K562 (cell line): ENCODE measurements at regions not wholly inside any gene's neighbourhood (a gene's known extent, or its start where the extent isn't known, plus 50 kb on each side); places are given as distances from the start of the nearest gene placed in this dataset.

Experiments
- FOXK1 ChIP-seq: sonication (generic); formaldehyde crosslinking; IDR thresholded peaks from 2 replicates; pipeline ENCODE4 v1.8.0; 2022; ENCODE audit warnings: missing genetic modification reagents, mild to moderate bottlenecking, borderline replicate concordance
- SIN3A ChIP-seq, 2 experiments: fragments of 150-350 bp in 1 of 2; IDR thresholded peaks; 2 replicates each; pipeline ENCODE4 v1.6.1; 2011 to 2016; ENCODE audit warnings: borderline replicate concordance in 2 of 2, low read depth in 2 of 2, low read length in 2 of 2, mild to moderate bottlenecking in 2 of 2, moderate library complexity in 2 of 2; ENCODE audit not compliant: control insufficient read depth in 1 of 2
- ZZZ3 ChIP-seq: fragments of 450-650 bp; IDR thresholded peaks from 2 replicates; pipeline ENCODE4 v1.6.1; 2016; ENCODE audit warnings: antibody characterized with exemption, mild to moderate bottlenecking, moderate library complexity
- TF ChIP-seq, protein P1 (sequence below), 3 experiments: IDR thresholded peaks in 2 of 3; conservative IDR thresholded peaks in 1 of 3; 2 replicates each; pipeline ENCODE4 v1.5.1; 2011 to 2012; ENCODE audit warnings: low read length in 3 of 3, mild to moderate bottlenecking in 3 of 3, control low read depth in 2 of 3, improper control_type of control experiment in 1 of 3, inconsistent platforms in 1 of 3, low read depth in 1 of 3, mixed read lengths in 1 of 3, moderate library complexity in 1 of 3; ENCODE audit not compliant: insufficient read depth in 2 of 3
- TF ChIP-seq, protein P2 (sequence below), 3 experiments: fragments of 200-800 bp in 1 of 3; sonication (Bioruptor generic) in 1 of 3; sonication (generic) in 1 of 3; formaldehyde crosslinking in 1 of 3; IDR thresholded peaks; 2 replicates each; pipeline versions ENCODE4 v1.6.1 to v1.8.0; 2016 to 2022; ENCODE audit warnings: mild to moderate bottlenecking in 2 of 3, missing compliant biosample characterization in 2 of 3, missing genetic modification characterization in 2 of 3, missing genetic modification reagents in 1 of 3
- TF ChIP-seq, protein P3 (sequence below): sonication (generic); formaldehyde crosslinking; IDR thresholded peaks from 2 replicates; pipeline ENCODE4 v1.9.0; 2022; ENCODE audit warnings: mild to moderate bottlenecking, missing genetic modification reagents

DNA sequence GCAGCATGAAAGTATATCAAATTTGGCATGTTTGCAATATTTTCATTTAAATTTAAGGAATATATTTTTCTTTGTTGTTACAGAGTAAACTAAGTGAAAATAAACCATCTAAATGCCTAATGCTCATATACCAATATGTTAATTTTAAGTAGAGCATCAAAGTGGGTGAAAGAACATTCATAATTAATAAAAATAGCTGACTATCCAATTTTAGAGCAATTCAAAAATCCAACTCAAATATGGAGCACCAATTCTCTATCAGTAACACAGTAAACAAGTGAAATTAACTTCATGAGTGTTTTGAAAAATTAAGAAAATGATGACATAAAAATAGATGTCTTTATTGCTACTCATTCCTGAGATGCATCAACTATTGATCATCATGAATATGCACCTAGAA, 893.0 kb downstream of the DSC3 start:
- TF ChIP-seq, protein P1, sequence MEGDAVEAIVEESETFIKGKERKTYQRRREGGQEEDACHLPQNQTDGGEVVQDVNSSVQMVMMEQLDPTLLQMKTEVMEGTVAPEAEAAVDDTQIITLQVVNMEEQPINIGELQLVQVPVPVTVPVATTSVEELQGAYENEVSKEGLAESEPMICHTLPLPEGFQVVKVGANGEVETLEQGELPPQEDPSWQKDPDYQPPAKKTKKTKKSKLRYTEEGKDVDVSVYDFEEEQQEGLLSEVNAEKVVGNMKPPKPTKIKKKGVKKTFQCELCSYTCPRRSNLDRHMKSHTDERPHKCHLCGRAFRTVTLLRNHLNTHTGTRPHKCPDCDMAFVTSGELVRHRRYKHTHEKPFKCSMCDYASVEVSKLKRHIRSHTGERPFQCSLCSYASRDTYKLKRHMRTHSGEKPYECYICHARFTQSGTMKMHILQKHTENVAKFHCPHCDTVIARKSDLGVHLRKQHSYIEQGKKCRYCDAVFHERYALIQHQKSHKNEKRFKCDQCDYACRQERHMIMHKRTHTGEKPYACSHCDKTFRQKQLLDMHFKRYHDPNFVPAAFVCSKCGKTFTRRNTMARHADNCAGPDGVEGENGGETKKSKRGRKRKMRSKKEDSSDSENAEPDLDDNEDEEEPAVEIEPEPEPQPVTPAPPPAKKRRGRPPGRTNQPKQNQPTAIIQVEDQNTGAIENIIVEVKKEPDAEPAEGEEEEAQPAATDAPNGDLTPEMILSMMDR (IDR thresholded peaks at IDR 0.05 in 2 of 3, conservative IDR thresholded peaks at IDR 0.05 in 1 of 3; ENCODE audit: insufficient read depth in 2 of 3, low read depth in 1 of 3, low read length in 3 of 3), result no peak
- TF ChIP-seq SIN3A (IDR thresholded peaks at IDR 0.05; ENCODE audit: borderline replicate concordance in 2 of 2, control insufficient read depth in 1 of 2, low read depth in 2 of 2, low read length in 2 of 2) (no peak), ZZZ3 (no peak), FOXK1 (CRISPR knock-in tag) (no peak)
- TF ChIP-seq, protein P2, sequence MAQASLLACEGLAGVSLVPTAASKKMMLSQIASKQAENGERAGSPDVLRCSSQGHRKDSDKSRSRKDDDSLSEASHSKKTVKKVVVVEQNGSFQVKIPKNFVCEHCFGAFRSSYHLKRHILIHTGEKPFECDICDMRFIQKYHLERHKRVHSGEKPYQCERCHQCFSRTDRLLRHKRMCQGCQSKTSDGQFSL (CRISPR knock-in tag; IDR thresholded peaks at IDR 0.05), result no peak
- TF ChIP-seq, protein P2 (tag; IDR thresholded peaks at IDR 0.05), result no peak
- TF ChIP-seq, protein P3, sequence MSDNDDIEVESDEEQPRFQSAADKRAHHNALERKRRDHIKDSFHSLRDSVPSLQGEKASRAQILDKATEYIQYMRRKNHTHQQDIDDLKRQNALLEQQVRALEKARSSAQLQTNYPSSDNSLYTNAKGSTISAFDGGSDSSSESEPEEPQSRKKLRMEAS (CRISPR knock-in tag), result no peak
